Hematopoietic multipotent progenitor cell treated with erythropoietin and hydrocortisone succinate and interleukin-3 and kit ligand, for 8 days (in vitro differentiated cells): ENCODE measurements at regions not wholly inside any gene's neighbourhood (a gene's known extent, or its start where the extent isn't known, plus 50 kb on each side); places are given as distances from the start of the nearest gene placed in this dataset.
"Not testable (repeated sequence)": the region's sequence is repeated elsewhere in the genome, so short reads cannot be mapped to it uniquely, and the experiment has no call there.

Source experiments
- DNase-seq: peaks from one replicate; pipeline ENCODE4 v3.0.0-alpha.2; 2015

- no peak for DNase-seq
Measured at GRCh38 chr3:6062261-6063187, 798.4 kb upstream of the GRM7 start.

- no peak for DNase-seq
Measured at GRCh38 chr3:6066397-6066796, 794.5 kb upstream of the GRM7 start.

- not testable (repeated sequence) for DNase-seq
Measured at GRCh38 chr3:6066868-6067578, 793.9 kb upstream of the GRM7 start.

- DNase-seq: no peak
Measured at GRCh38 chr3:6074952-6075351, 786.0 kb upstream of the GRM7 start.

- DNase-seq: no peak
Measured at GRCh38 chr3:6078436-6078835, 782.5 kb upstream of the GRM7 start.

- DNase-seq: no peak
Measured at GRCh38 chr3:6079011-6079410, 781.9 kb upstream of the GRM7 start.

- DNase-seq: no peak
Measured at GRCh38 chr3:6079561-6080179, 781.2 kb upstream of the GRM7 start.

- DNase-seq: no peak
Measured at GRCh38 chr3:6088433-6088832, 772.5 kb upstream of the GRM7 start.

GRCh38 chr3:6089780-6090179 is 771.1 kb upstream of the GRM7 start:
- DNase-seq: no peak

GRCh38 chr3:6091262-6091661 is 769.7 kb upstream of the GRM7 start:
- DNase-seq: no peak

GRCh38 chr3:6095006-6095405 is 765.9 kb upstream of the GRM7 start:
- no peak for DNase-seq

GRCh38 chr3:6097021-6097420 is 763.9 kb upstream of the GRM7 start:
- DNase-seq: no peak

GRCh38 chr3:6097556-6097955 is 763.4 kb upstream of the GRM7 start:
- DNase-seq: no peak

- DNase-seq: no peak
Measured at GRCh38 chr3:6098516-6099157, 762.3 kb upstream of the GRM7 start.

GRCh38 chr3:6099458-6100075 is 761.3 kb upstream of the GRM7 start:
- no peak for DNase-seq

- no peak for DNase-seq
Measured at GRCh38 chr3:6105187-6105586, 755.7 kb upstream of the GRM7 start.

GRCh38 chr3:6108957-6109356 is 752.0 kb upstream of the GRM7 start:
- no peak for DNase-seq

GRCh38 chr3:6110451-6110850 is 750.5 kb upstream of the GRM7 start:
- DNase-seq: no peak

- DNase-seq: no peak
Measured at GRCh38 chr3:6112546-6112945, 748.4 kb upstream of the GRM7 start.

GRCh38 chr3:6113338-6113737 is 747.6 kb upstream of the GRM7 start:
- DNase-seq: no peak

GRCh38 chr3:6119367-6119766 is 741.5 kb upstream of the GRM7 start:
- DNase-seq: no peak

GRCh38 chr3:6120786-6121185 is 740.1 kb upstream of the GRM7 start:
- DNase-seq: no peak

- no peak for DNase-seq
Measured at GRCh38 chr3:6124875-6125274, 736.0 kb upstream of the GRM7 start.
